HepG2 (cell line): ENCODE measurements at regions not wholly inside any gene's neighbourhood (a gene's known extent, or its start where the extent isn't known, plus 50 kb on each side); places are given as distances from the start of the nearest gene placed in this dataset.

ENCODE experiments used
- ATAC-seq: fragments of 200-7000 bp; cut with Tn5 transposase; 3 replicates; pipeline ENCODE4 v1.9.1; 2020; ENCODE audit warnings: mild to moderate bottlenecking, moderate library complexity
- BruUV-seq: library from RNA; stranded (reverse); fragments of 400-500 nt; replicated peaks from 2 replicates; lab custom pipeline; 2021; lab: Mats Ljungman, UMichigan
- CTCF ChIA-PET: fragments of 300-600 bp; formaldehyde crosslinking; extraction: SDS; loops from one replicate; lab custom pipeline; 2021; ENCODE audit warnings: low total read pairs, inconsistent platforms, low intra/inter-chr PET ratio; lab: Yijun Ruan, JAX
- POLR2A ChIA-PET: fragments of 350-600 bp; sonication (Branson Sonifier 250); formaldehyde crosslinking; loops from one replicate; lab custom pipeline; 2020; ENCODE audit warnings: antibody characterized with exemption, inconsistent platforms; lab: Yijun Ruan, JAX
- DNase-seq: peaks from one replicate; pipeline ENCODE4 v3.0.0-alpha.2; 2015; ENCODE audit warnings: low spot score
- FAIRE-seq: peaks from 3 replicates; lab custom pipeline; 2011; peaks lifted over from hg19 to GRCh38; lab: Jason Lieb, UNC
- H2AFZ ChIP-seq: one replicate; pipeline ENCODE4 v1.6.1; 2011; ENCODE audit warnings: low read length, inconsistent platforms
- H3K27ac ChIP-seq: fragments of 300-600 bp; 3 replicates; pipeline ENCODE4 v1.8.0; 2011; ENCODE audit warnings: mixed run types, mild to moderate bottlenecking, mixed read lengths, low read length, inconsistent platforms; ENCODE audit not compliant: insufficient read depth; ENCODE audit errors: extremely low read length
- H3K27me3 ChIP-seq, 2 experiments: fragments of 200-600 bp in 1 of 2; 2 replicates in 1 of 2; 3 replicates in 1 of 2; pipeline versions ENCODE4 v1.6.0 to v1.8.0; 2011; ENCODE audit warnings: low read length in 2 of 2, mild to moderate bottlenecking in 2 of 2, moderate library complexity in 2 of 2, inconsistent platforms in 1 of 2; ENCODE audit not compliant: insufficient read depth in 2 of 2, control insufficient read depth in 1 of 2
- H3K36me3 ChIP-seq, 2 experiments: fragments of 200-600 bp in 1 of 2; replicated peaks in 1 of 2; 2 replicates in 1 of 2; 3 replicates in 1 of 2; pipeline versions ENCODE4 v1.5.1 to v1.8.0; 2011; ENCODE audit warnings: low read length in 2 of 2, inconsistent platforms in 1 of 2; ENCODE audit not compliant: insufficient read depth in 2 of 2, control insufficient read depth in 1 of 2
- H3K4me1 ChIP-seq: 2 replicates; pipeline ENCODE4 v1.5.1; 2012; ENCODE audit warnings: low read length, inconsistent platforms; ENCODE audit not compliant: insufficient read depth
- H3K4me2 ChIP-seq: 2 replicates; pipeline ENCODE4 v1.6.0; 2011; ENCODE audit warnings: low read depth, low read length, inconsistent platforms
- H3K4me3 ChIP-seq, 3 experiments: fragments of 200-600 bp in 1 of 3; sonication (generic), shearing (Covaris generic) in 1 of 3; replicated peaks in 1 of 3; 2 replicates each; pipeline ENCODE4 v1.5.1; 2011 to 2016; ENCODE audit warnings: low read length in 3 of 3, inconsistent platforms in 2 of 3, low read depth in 2 of 3, mild to moderate bottlenecking in 2 of 3, control low read depth in 1 of 3, mixed read lengths in 1 of 3; ENCODE audit not compliant: insufficient read depth in 1 of 3
- H3K79me2 ChIP-seq: one replicate; pipeline ENCODE4 v1.6.1; 2011; ENCODE audit warnings: low read length, inconsistent platforms; ENCODE audit not compliant: insufficient read depth
- H3K9ac ChIP-seq: 2 replicates; pipeline ENCODE4 v1.6.0; 2011; ENCODE audit warnings: mild to moderate bottlenecking, low read depth, low read length, inconsistent platforms; ENCODE audit not compliant: insufficient read depth
- H3K9me3 ChIP-seq: 2 replicates; pipeline ENCODE4 v1.5.1; 2012; ENCODE audit warnings: mild to moderate bottlenecking, low read length
- H4K20me1 ChIP-seq: 2 replicates; pipeline ENCODE4 v1.6.0; 2011; ENCODE audit warnings: inconsistent platforms, mild to moderate bottlenecking, low read length, moderate library complexity; ENCODE audit not compliant: insufficient read depth
- ELF1 ChIP-seq: sonication (generic); formaldehyde crosslinking; IDR thresholded peaks from 2 replicates; pipeline ENCODE4 v1.4.0; 2020; ENCODE audit warnings: missing genetic modification reagents
- FOXP1 ChIP-seq, 2 experiments: fragments of 450-650 bp in 1 of 2; IDR thresholded peaks; 2 replicates each; pipeline ENCODE4 v1.6.1; 2017 to 2018; ENCODE audit warnings: antibody characterized with exemption in 1 of 2
- HDAC2 ChIP-seq: sonication (generic); formaldehyde crosslinking; IDR thresholded peaks from 2 replicates; pipeline ENCODE4 v1.4.0; 2020; ENCODE audit warnings: missing genetic modification reagents
- NRL ChIP-seq: sonication (generic); formaldehyde crosslinking; IDR thresholded peaks from 2 replicates; pipeline ENCODE4 v1.5.0; 2020; ENCODE audit warnings: missing genetic modification reagents, mild to moderate bottlenecking, moderate library complexity, borderline replicate concordance
- SCMH1 ChIP-seq: sonication (generic); formaldehyde crosslinking; IDR thresholded peaks from 2 replicates; pipeline ENCODE4 v1.9.0; 2021; ENCODE audit warnings: missing genetic modification reagents, mild to moderate bottlenecking, borderline replicate concordance
- SNAPC4 ChIP-seq: sonication (generic); formaldehyde crosslinking; IDR thresholded peaks from 2 replicates; pipeline ENCODE4 v1.4.0; 2020; ENCODE audit warnings: mild to moderate bottlenecking, missing genetic modification reagents
- ZNF20 ChIP-seq: sonication (generic); formaldehyde crosslinking; IDR thresholded peaks from 2 replicates; pipeline ENCODE4 v1.4.0; 2020; ENCODE audit warnings: mild to moderate bottlenecking, moderate library complexity, missing genetic modification reagents
- ZNF282 ChIP-seq: fragments of 450-650 bp; IDR thresholded peaks from 2 replicates; pipeline ENCODE4 v1.6.1; 2018; ENCODE audit not compliant: partially characterized antibody
- ZNF614 ChIP-seq: IDR thresholded peaks from 2 replicates; pipeline ENCODE4 v1.6.1; 2018; ENCODE audit warnings: missing biosample characterization, missing genetic modification reagents, inconsistent platforms, borderline replicate concordance
- ZNF704 ChIP-seq: sonication (generic); formaldehyde crosslinking; IDR thresholded peaks from 2 replicates; pipeline ENCODE4 v1.8.1; 2023; ENCODE audit warnings: mild to moderate bottlenecking, inconsistent platforms, moderate library complexity, missing genetic modification reagents, borderline replicate concordance
- ZNF776 ChIP-seq: sonication (generic); formaldehyde crosslinking; IDR thresholded peaks from 2 replicates; pipeline ENCODE4 v1.4.0; 2020; ENCODE audit warnings: mild to moderate bottlenecking, missing genetic modification reagents
- WGBS: methylation state at CpG from one replicate; pipeline ENCODE4 v1.1.6; 2017; ENCODE audit warnings: low lambda C conversion rate; 5-methylcytosine and 5-hydroxymethylcytosine counted together
- in situ Hi-C: cut with HindIII; loops from 2 replicates; pipeline ENCODE4 v1.10.0; 2017; ENCODE audit warnings: low pct_unique_long_range_greater_than_20kb; ENCODE audit not compliant: extremely low pct_ligation_motif_present
- intact Hi-C: fragments of 100-400 bp; cut with micrococcal nuclease; formaldehyde crosslinking; loops from one replicate; pipeline ENCODE4 v1.10.0; 2022; ENCODE audit not compliant: unreplicated experiment
- TF ChIP-seq, protein P1 (sequence below): sonication (generic); formaldehyde crosslinking; IDR thresholded peaks from 2 replicates; pipeline ENCODE4 v1.4.0; 2020; ENCODE audit warnings: mild to moderate bottlenecking, missing genetic modification reagents

- no peaks in the 10 kb centered on the region for H3K79me2 ChIP-seq
- no peak overlapping the region for H3K4me3 ChIP-seq
- ATAC-seq: no peak
- no peaks in the 10 kb centered on the region for H3K9me3 ChIP-seq
- no peak overlapping the region for H3K4me2 ChIP-seq
- FAIRE-seq: no peak
- in situ Hi-C loops (no loop called here), intact Hi-C loops (no loop called here)
- ChIA-PET CTCF (no interaction called here), POLR2A (no interaction called here)
- no peaks in the 10 kb centered on the region for H3K36me3 ChIP-seq
- 3% methylated on average over 6 of the region's 6 CpGs for WGBS
- TF ChIP-seq ZNF282 (no peak), ZNF20 (no peak), ZNF614 (CRISPR knock-in tag) (no peak), ZNF776 (CRISPR knock-in tag) (no peak), SCMH1 (CRISPR knock-in tag) (no peak), ELF1 (CRISPR knock-in tag) (no peak), NRL (no peak), FOXP1 (IDR thresholded peaks at IDR 0.05) (no peak), FOXP1 (CRISPR knock-in tag; IDR thresholded peaks at IDR 0.05) (no peak), HDAC2 (no peak), SNAPC4 (CRISPR knock-in tag) (no peak), ZNF704 (CRISPR knock-in tag) (no peak)
- TF ChIP-seq, protein P1, sequence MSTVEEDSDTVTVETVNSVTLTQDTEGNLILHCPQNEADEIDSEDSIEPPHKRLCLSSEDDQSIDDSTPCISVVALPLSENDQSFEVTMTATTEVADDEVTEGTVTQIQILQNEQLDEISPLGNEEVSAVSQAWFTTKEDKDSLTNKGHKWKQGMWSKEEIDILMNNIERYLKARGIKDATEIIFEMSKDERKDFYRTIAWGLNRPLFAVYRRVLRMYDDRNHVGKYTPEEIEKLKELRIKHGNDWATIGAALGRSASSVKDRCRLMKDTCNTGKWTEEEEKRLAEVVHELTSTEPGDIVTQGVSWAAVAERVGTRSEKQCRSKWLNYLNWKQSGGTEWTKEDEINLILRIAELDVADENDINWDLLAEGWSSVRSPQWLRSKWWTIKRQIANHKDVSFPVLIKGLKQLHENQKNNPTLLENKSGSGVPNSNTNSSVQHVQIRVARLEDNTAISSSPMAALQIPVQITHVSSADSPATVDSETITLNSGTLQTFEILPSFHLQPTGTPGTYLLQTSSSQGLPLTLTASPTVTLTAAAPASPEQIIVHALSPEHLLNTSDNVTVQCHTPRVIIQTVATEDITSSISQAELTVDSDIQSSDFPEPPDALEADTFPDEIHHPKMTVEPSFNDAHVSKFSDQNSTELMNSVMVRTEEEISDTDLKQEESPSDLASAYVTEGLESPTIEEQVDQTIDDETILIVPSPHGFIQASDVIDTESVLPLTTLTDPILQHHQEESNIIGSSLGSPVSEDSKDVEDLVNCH (CRISPR knock-in tag): no peak
- H3K27ac ChIP-seq: no peak overlapping the region
- H4K20me1 ChIP-seq: no peaks in the 10 kb centered on the region
- no peak overlapping the region for H2AFZ ChIP-seq
- BruUV-seq: no TSS peak
- H3K27me3 ChIP-seq: no peaks in the 10 kb centered on the region
- H3K9ac ChIP-seq: no peak overlapping the region
- no peak for DNase-seq
- H3K4me1 ChIP-seq: no peaks in the 10 kb centered on the region
Measured at GRCh38 chr3:73719861-73720260, 95.1 kb upstream of the PDZRN3 start.
